ENCODE measurements at regions not wholly inside any gene's neighbourhood (a gene's known extent, or its start where the extent isn't known, plus 50 kb on each side); places are given as distances from the start of the nearest gene placed in this dataset.

- no peak overlapping the region for H3K27ac Mint-ChIP-seq
- Histone ChIP-seq H3K79me1 (ENCODE audit: insufficient read depth, low read depth, low read length, poor library complexity, severe bottlenecking) (no peaks in the 10 kb centered on the region), H2AK5ac (ENCODE audit: insufficient read length, low read length) (no peak overlapping the region), H3K79me2 (ENCODE audit: insufficient read depth, low read length) (no peaks in the 10 kb centered on the region), H2BK5ac (ENCODE audit: insufficient read length, low read length) (no peak overlapping the region), H3K9ac (ENCODE audit: extremely low read depth, insufficient read length, low read length) (no peak overlapping the region), H3T11ph (ENCODE audit: low read length) (no peak overlapping the region), H3K4me2 (ENCODE audit: insufficient read depth, insufficient read length, low read length) (no peak overlapping the region), H4K91ac (ENCODE audit: insufficient read length, low read depth, low read length) (no peak overlapping the region), H3K23me2 (ENCODE audit: insufficient read length, low read depth, low read length, poor library complexity, severe bottlenecking) (no peaks in the 10 kb centered on the region), H2BK120ac (ENCODE audit: low read depth, low read length, poor library complexity, severe bottlenecking) (no peak overlapping the region), H3K27ac (ENCODE audit: insufficient read length, low read depth, low read length) (no peak overlapping the region), H2BK20ac (ENCODE audit: low read depth, low read length, poor library complexity, severe bottlenecking) (no peak overlapping the region), H2AFZ (ENCODE audit: low read length) (no peak overlapping the region), H3K9me3 (ENCODE audit: control insufficient read depth, low read depth, low read length) (no peaks in the 10 kb centered on the region), H4K5ac (ENCODE audit: insufficient read length, low read depth, low read length) (no peak overlapping the region), H3K56ac (ENCODE audit: insufficient read length, low read depth, low read length) (no peak overlapping the region), H3K14ac (ENCODE audit: insufficient read depth, low read length) (no peak overlapping the region), H4K8ac (replicated peaks; ENCODE audit: insufficient read length, low read depth, low read length) (no peak overlapping the region), H4K20me1 (ENCODE audit: control insufficient read depth, insufficient read depth, insufficient read length) (no peaks in the 10 kb centered on the region), H3K23ac (ENCODE audit: insufficient read length, low read depth, low read length) (no peak overlapping the region), H2BK15ac (ENCODE audit: low read depth, low read length) (no peak overlapping the region), H3K4me1 (ENCODE audit: insufficient read depth, low read length) (no peaks in the 10 kb centered on the region), H2BK12ac (ENCODE audit: insufficient read length, low read depth, low read length) (no peak overlapping the region), H3K4ac (ENCODE audit: low read depth, low read length) (no peak overlapping the region), H3K27me3 (ENCODE audit: insufficient read depth, low read length) (no peaks in the 10 kb centered on the region), H3K18ac (ENCODE audit: insufficient read length, low read depth, low read length) (no peak overlapping the region)
- TF ChIP-seq CTCF (conservative IDR thresholded peaks at IDR 0.05) = no peak
- no CpG with 5 or more reads among the region's 20 CpGs for WGBS (ENCODE audit: extremely low coverage, insufficient read length, low lambda C conversion rate)
- peaks cover 2% of the 10 kb centered on the region for H3K27me3 Mint-ChIP-seq (ENCODE audit: low read depth)
- H3K9me3 Mint-ChIP-seq = no peaks in the 10 kb centered on the region; a peak in 1 of 5 replicates
- no peak overlapping the region for H3K4me3 Mint-ChIP-seq
- H3K4me1 Mint-ChIP-seq = no peaks in the 10 kb centered on the region; a peak in 1 of 4 replicates
- no peaks in the 10 kb centered on the region; a peak in 1 of 7 replicates for H3K36me3 Mint-ChIP-seq (ENCODE audit: insufficient read depth in 1 of 3, low read depth in 3 of 3)
- DNase-seq = no peak
These were observed 237.8 kb upstream of the DAPK1 start for GRCh38 chr9:87259543-87260518.
